Lower leg skin (tissue), 4 donors: ENCODE measurements at regions not wholly inside any gene's neighbourhood (a gene's known extent, or its start where the extent isn't known, plus 50 kb on each side); places are given as distances from the start of the nearest gene placed in this dataset.

Experiments
- DNase-seq, 2 donors: peaks; one replicate each; pipeline ENCODE4 v3.0.0-alpha.2; 2019; ENCODE audit warnings: low spot score in 2 of 2
- H3K4me3 ChIP-seq: fragments of 200-600 bp; sonication (generic); 2 replicates; pipeline ENCODE4 v1.5.1; 2017; ENCODE audit warnings: mild to moderate bottlenecking, low read depth; ENCODE audit not compliant: poor library complexity, severe bottlenecking
- POLR2A ChIP-seq, 2 donors: fragments of 450-650 bp; IDR thresholded peaks; one replicate each; pipeline ENCODE4 v1.6.1; 2016 to 2017; ENCODE audit warnings: antibody characterized with exemption in 2 of 2, mild to moderate bottlenecking in 1 of 2, moderate library complexity in 1 of 2
- WGBS, 2 donors: methylation state at CpG; one replicate each; pipeline ENCODE4 v1.1.5; 2018; 5-methylcytosine and 5-hydroxymethylcytosine counted together
- intact Hi-C: fragments of 100-400 bp; cut with DNase I; formaldehyde crosslinking; loops from one replicate; pipeline ENCODE4 v1.15.0; 2023; ENCODE audit warnings: low total_unique reads
- TF ChIP-seq, protein P1 (sequence below), 3 donors: fragments of 450-650 bp; IDR thresholded peaks; one replicate each; pipeline ENCODE4 v1.5.1; 2016; ENCODE audit warnings: antibody characterized with exemption in 3 of 3, mild to moderate bottlenecking in 3 of 3, moderate library complexity in 2 of 3

DNA sequence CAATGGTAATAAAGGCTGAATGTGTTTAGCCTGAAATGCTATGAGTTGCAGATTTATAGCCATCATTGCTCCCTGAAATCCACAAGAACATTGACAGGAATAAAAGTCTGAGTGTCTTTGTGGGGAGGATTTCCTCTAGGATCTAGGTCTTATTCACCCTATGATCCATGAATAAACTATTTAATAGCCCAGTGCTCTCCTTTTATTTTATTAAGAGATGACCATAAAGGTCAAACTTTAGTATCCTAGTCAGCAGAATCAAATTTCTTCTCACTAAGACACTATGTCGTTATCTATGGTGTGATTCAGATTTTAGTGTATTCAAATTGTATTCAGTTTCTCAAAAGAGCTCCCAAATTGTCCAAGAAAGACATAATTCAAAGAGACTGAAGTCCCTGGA, 67.8 kb upstream of the AKR1E2 start:
- no peak overlapping the region for H3K4me3 ChIP-seq
- intact Hi-C loops: loop anchor here (10.0 kb wide), 1 partner anchor 243 kb away; no protein-coding TSS in a partner anchor
- 90 to 95% methylated on average over 1 of the region's 1 CpG for WGBS, 2 donors
- DNase-seq: no peak
- no peak for TF ChIP-seq POLR2A (IDR thresholded peaks at IDR 0.05)
- TF ChIP-seq, protein P1, sequence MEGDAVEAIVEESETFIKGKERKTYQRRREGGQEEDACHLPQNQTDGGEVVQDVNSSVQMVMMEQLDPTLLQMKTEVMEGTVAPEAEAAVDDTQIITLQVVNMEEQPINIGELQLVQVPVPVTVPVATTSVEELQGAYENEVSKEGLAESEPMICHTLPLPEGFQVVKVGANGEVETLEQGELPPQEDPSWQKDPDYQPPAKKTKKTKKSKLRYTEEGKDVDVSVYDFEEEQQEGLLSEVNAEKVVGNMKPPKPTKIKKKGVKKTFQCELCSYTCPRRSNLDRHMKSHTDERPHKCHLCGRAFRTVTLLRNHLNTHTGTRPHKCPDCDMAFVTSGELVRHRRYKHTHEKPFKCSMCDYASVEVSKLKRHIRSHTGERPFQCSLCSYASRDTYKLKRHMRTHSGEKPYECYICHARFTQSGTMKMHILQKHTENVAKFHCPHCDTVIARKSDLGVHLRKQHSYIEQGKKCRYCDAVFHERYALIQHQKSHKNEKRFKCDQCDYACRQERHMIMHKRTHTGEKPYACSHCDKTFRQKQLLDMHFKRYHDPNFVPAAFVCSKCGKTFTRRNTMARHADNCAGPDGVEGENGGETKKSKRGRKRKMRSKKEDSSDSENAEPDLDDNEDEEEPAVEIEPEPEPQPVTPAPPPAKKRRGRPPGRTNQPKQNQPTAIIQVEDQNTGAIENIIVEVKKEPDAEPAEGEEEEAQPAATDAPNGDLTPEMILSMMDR (IDR thresholded peaks at IDR 0.05): no peak

DNA sequence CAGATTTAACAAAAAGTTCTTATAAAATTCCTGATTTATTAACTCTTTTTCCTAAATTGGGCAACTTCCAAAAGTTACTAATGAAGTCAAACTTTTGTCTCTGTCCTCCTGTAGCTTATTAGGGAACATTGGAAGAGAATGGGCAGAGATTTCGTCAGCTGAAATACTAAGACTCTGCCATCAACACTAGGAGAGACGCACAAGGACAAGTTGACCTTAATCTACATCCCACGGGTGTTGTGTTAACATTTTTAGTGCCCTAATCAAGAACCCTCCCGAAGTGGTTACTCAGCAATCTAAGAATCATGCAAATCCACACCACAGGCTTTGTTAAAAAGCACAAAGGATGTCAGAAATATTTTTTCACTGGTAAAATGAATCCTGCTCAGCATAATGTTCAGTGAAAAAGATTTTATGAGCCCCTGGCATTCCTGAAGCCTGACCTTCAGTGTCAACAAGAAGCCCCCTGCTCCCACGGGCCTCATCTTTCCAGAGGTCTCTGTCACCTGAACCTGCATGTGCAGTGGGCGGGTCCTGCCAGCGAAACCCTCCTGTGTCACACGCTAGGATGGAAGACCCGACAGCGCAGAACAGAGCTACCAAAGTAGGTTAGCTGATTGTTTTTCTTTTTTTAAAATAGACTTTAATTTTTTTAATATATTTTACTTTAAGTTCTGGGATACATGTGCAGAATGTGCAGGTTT, 70.6 kb upstream of the AKR1E2 start:
- no peak for DNase-seq
- WGBS, 2 donors: 72 to 75% methylated on average over 10 of the region's 10 CpGs
- intact Hi-C loops: loop anchor here (10.0 kb wide), 1 partner anchor 241 kb away; no protein-coding TSS in a partner anchor
- no peak overlapping the region for H3K4me3 ChIP-seq
- TF ChIP-seq POLR2A (IDR thresholded peaks at IDR 0.05): no peak
- TF ChIP-seq, protein P1 (IDR thresholded peaks at IDR 0.05): no peak

DNA sequence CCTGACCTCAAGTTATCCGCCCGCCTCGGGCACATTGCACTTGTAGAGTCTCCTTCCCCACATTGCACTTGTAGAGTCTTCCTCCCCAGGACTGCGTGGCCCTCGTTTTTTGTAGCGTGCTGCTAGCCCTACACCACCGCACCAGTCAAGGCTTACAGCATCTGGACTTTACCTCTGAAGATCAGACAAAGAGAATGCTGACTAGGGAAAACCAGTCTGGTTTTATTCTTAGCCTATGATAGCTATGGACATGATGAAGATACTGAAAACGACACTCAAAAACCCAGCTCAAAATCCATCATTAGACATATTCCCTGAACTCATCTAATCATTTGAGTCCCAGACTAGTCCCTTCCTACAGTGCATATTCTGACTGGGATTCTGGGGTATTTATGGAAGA, 71.9 kb upstream of the AKR1E2 start:
- intact Hi-C loops: loop anchor here (10.0 kb wide), 1 partner anchor 239 kb away; no protein-coding TSS in a partner anchor
- no peak for TF ChIP-seq POLR2A (IDR thresholded peaks at IDR 0.05)
- TF ChIP-seq, protein P1 (IDR thresholded peaks at IDR 0.05): no peak
- DNase-seq: no peak
- H3K4me3 ChIP-seq: no peak overlapping the region
- WGBS, 2 donors: 94 to 98% methylated on average over 8 of the region's 8 CpGs

DNA sequence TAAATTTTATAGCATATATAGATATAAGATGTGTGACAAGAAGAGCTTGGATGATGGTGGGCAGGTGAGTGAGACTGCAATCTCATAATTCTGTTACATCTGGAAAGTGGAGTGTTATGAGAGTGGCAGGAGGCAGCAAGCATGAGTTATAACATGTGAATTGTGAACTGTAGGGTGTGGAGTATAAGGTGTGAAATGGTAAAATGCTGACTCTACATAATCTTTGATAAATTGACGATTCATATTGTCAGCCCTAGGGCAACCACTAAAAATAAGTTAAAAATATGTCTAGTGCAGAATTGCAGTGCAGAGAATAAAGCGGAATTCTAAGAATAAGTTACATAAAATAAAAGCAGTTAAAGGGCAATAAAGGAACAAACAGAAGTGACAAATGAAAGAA, 74.8 kb upstream of the AKR1E2 start:
- intact Hi-C loops: loop anchor here (10.0 kb wide), 1 partner anchor 236 kb away; no protein-coding TSS in a partner anchor
- TF ChIP-seq, protein P1 (IDR thresholded peaks at IDR 0.05): no peak
- no peak for TF ChIP-seq POLR2A (IDR thresholded peaks at IDR 0.05)
- DNase-seq: no peak
- WGBS, 2 donors: 51 to 53% methylated on average over 2 of the region's 2 CpGs
- H3K4me3 ChIP-seq: no peak overlapping the region

DNA sequence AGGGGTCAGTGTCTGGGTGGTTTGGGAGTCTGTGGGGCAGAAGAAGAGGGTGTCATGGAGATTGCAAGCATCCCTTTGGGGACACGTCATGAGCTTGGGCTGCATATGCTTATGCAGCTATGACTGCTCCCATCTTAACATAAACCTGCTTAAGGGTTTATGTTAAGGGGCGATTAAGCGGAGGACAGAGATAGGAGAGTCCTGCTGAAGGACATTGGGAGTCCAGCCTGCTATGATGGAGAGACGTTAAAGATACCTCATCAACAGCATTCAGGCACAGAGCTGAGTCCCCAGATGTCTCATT, 76.8 kb upstream of the AKR1E2 start:
- 91 to 96% methylated on average over 4 of the region's 4 CpGs for WGBS, 2 donors
- no peak for DNase-seq
- no peak overlapping the region for H3K4me3 ChIP-seq
- TF ChIP-seq, protein P1 (IDR thresholded peaks at IDR 0.05): no peak
- no peak for TF ChIP-seq POLR2A (IDR thresholded peaks at IDR 0.05)
- intact Hi-C loops: no loop called here
